ENCODE measurements at regions not wholly inside any gene's neighbourhood (a gene's known extent, or its start where the extent isn't known, plus 50 kb on each side); places are given as distances from the start of the nearest gene placed in this dataset.

- peak; percentile 55 for DNase-seq
Measured at GRCh38 chr21:38955495-38955894, 149.8 kb downstream of the ETS2 start.

- DNase-seq, result no peak
Measured at GRCh38 chr21:38954588-38955004, 148.9 kb downstream of the ETS2 start.

- DNase-seq, result no peak
Measured at GRCh38 chr21:38953516-38953915, 147.8 kb downstream of the ETS2 start.

GRCh38 chr21:38952890-38953289, 147.2 kb downstream of the ETS2 start:
- no peak for DNase-seq

- no peak for DNase-seq
Measured at GRCh38 chr21:38951095-38951730, 145.5 kb downstream of the ETS2 start.

- DNase-seq, result peak; percentile 37
Measured at GRCh38 chr21:38950435-38951094, 144.8 kb downstream of the ETS2 start.

GRCh38 chr21:38949070-38949380, 143.3 kb downstream of the ETS2 start:
- DNase-seq, result no peak

- DNase-seq, result peak; percentile 62
Measured at GRCh38 chr21:38948377-38949069, 142.8 kb downstream of the ETS2 start.

- no peak for DNase-seq
Measured at GRCh38 chr21:38945545-38946245, 140.0 kb downstream of the ETS2 start.

- no peak for DNase-seq
Measured at GRCh38 chr21:38944903-38945302, 139.2 kb downstream of the ETS2 start.

GRCh38 chr21:38944402-38944801, 138.7 kb downstream of the ETS2 start:
- no peak for DNase-seq

- DNase-seq, result no peak
Measured at GRCh38 chr21:38942748-38943211, 137.1 kb downstream of the ETS2 start.

- no peak for DNase-seq
Measured at GRCh38 chr21:38938769-38939168, 133.0 kb downstream of the ETS2 start.

- DNase-seq, result peak; percentile 56
Measured at GRCh38 chr21:38938343-38938742, 132.6 kb downstream of the ETS2 start.

- no peak for DNase-seq
Measured at GRCh38 chr21:38937844-38938243, 132.1 kb downstream of the ETS2 start.

- no peak for DNase-seq
Measured at GRCh38 chr21:38937286-38937790, 131.6 kb downstream of the ETS2 start.

GRCh38 chr21:38936240-38936639, 130.5 kb downstream of the ETS2 start:
- DNase-seq, result no peak

GRCh38 chr21:38933731-38934130, 128.0 kb downstream of the ETS2 start:
- no peak for DNase-seq

- DNase-seq, result no peak
Measured at GRCh38 chr21:38931291-38931690, 125.6 kb downstream of the ETS2 start.

- peak; percentile 61 for DNase-seq
Measured at GRCh38 chr21:38930853-38931252, 125.1 kb downstream of the ETS2 start.

GRCh38 chr21:38930066-38930465, 124.3 kb downstream of the ETS2 start:
- DNase-seq, result no peak

- DNase-seq, result no peak
Measured at GRCh38 chr21:38929652-38930051, 123.9 kb downstream of the ETS2 start.

GRCh38 chr21:38929142-38929541, 123.4 kb downstream of the ETS2 start:
- DNase-seq, result no peak
